ENCODE measurements at regions not wholly inside any gene's neighbourhood (a gene's known extent, or its start where the extent isn't known, plus 50 kb on each side); places are given as distances from the start of the nearest gene placed in this dataset.
A peak's percentile ranks its signal among the peaks of the same experiment; 100 is the strongest.
"Not testable (repeated sequence)": the region's sequence is repeated elsewhere in the genome, so short reads cannot be mapped to it uniquely, and the experiment has no call there.

DNA sequence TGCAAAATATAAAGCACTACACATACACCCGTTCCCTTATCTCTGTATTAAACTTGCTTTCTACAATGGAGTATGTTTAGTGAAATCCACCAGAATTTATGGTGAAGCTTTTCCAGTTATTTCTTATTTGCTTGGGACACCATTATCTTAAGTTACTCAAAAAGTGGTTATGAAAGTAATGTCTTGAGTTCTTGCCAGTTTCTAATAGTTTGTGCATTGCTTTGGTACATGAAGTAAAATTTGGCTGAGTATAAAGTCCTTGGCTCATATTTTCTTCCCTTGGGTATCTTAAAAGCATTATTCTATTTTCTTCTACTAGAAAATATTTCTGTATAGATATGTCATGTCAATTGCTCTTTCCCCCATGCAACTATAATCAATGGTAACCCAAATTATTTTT is 85.2 kb downstream of the POLR1F start:
- DNase-seq (ENCODE audit: low spot score): no peak

DNA sequence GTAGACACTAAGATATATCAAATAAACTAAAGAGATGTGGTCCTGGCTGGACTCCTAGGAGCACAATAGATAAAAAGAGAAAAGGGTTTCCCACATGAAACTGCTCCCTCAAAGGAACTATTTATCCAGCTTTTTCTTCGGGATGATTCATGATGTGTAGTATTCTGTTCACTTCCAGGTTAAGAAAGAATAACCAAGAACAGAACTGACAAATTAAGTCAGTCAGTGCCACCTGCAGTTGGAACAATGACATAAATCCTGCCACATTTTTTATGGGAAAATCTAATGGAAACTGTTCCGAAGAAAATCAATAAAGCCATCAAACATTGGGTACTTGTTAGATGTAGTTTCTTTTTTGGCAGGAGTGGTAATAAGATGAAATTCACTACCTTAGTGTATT is 87.1 kb downstream of the POLR1F start:
- DNase-seq (ENCODE audit: low spot score): peak; percentile 7

GRCh38 chr7:19620470-19620869 is 88.4 kb downstream of the POLR1F start:
- DNase-seq (ENCODE audit: low spot score): no peak

DNA sequence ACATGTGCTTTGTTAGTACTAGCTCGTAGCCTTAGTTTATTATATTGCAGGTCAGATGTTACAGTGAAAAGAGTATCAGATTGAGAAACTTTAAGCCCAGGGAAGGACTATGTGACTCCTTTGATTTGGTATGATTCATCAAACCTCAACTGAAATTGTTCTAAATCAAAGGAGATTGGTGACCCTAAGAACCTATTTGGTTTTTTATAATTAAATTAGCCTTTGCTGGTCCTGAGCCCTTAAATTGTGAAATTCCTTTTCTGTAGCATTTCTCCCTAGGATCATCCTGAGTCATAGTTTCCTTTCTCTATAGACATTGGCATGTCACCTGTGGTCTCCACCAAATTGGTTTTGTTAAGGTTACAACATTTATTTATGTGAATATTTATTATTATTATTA is 89.7 kb downstream of the POLR1F start:
- no peak for DNase-seq (ENCODE audit: low spot score)

- DNase-seq (ENCODE audit: low spot score): no peak
Observed at GRCh38 chr7:19617901-19618300, 90.9 kb downstream of the POLR1F start.

- DNase-seq (ENCODE audit: low spot score): no peak
Observed at GRCh38 chr7:19610194-19610943, 98.5 kb downstream of the POLR1F start.

DNA sequence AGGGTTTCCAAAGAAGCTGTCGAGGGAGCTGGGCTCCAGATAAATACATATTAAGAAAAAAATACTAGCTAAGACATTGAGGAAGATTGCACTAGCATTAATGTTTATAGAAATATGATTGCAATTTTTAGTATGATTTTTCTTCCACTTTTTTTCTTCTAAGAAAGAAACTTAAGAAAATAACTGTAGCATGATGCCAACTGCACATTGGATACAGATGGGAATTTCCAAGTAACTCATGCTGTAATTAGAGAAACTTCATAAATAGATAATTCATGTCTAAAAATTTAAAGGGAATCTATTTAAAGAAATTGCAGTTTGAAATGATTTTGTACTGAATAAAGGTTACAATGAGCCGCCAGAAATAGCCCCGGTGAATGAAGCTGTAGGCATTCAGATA is 119.4 kb downstream of the POLR1F start:
- DNase-seq (ENCODE audit: low spot score): no peak

- DNase-seq (ENCODE audit: low spot score): no peak
Observed at GRCh38 chr7:19587291-19587690, 121.5 kb downstream of the POLR1F start.

DNA sequence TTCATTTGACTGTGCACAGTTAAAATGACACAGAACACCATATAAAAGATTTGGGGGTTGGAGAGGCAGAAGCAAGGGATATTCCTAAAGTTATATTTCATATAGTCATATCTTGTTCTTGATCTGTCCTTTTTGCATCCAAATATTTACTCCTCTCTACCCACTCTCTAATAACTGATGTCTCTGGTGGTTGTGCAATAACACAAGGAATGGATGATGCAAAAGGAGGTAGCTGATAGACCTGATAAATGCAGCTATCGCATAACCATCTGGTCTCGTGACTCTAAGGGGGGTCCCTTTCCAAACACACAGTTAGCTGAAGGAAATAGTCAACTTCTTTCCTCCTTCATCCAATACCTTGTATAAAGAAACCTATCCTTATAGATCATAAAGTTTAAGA is 123.1 kb downstream of the POLR1F start:
- no peak for DNase-seq (ENCODE audit: low spot score)

DNA sequence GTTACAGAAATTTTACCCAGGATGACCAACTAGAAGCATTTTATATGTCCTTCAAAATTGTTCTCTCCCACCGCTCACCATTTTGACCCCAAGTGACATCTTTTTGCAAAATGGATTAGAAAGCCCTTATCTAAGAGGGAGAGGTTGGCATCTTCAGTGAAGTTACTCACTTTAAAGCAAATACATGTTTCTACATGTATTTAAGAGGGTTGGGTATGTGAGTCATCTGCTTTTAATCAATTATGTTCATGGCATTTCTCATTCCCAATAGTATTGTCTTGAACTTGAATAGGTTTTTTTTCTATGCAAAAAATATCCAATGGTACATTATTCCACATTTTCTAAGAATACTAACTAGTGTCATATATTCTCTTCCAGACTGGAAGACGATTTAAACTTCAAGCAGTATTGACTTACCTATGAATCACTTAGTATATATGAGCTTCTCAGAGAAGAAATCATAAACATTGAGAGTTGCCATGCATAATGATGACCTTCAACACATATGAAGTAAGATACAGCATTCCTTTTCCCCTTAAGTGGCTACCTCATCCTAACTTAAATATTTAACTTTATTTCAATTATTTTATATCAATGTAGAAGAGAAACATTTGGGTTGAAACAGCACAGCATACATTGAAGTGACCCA is 132.8 kb downstream of the POLR1F start:
- no peak for DNase-seq (ENCODE audit: low spot score)

GRCh38 chr7:19574131-19574530 is 134.7 kb downstream of the POLR1F start:
- DNase-seq (ENCODE audit: low spot score): no peak

DNA sequence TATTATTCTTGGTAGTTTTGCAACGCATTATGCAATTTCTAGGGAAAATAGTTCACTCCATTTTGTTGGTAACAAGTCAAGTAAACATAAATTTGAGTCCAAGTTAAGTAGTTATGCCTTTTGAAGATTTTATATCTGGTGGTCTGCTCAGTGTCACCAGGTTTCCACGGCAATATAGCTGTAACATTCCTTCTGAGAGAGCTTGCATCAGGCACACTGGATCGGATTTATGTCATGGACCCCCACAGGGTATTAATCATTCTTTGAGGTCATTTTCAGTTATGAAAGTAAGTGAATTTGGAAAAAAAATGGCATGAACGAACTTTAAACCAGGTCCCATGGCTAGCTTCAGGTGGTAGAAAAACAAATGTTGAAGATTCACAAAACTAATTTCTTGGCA is 136.3 kb downstream of the POLR1F start:
- DNase-seq (ENCODE audit: low spot score): no peak

GRCh38 chr7:19567011-19567410 is 141.8 kb downstream of the POLR1F start:
- no peak for DNase-seq (ENCODE audit: low spot score)

DNA sequence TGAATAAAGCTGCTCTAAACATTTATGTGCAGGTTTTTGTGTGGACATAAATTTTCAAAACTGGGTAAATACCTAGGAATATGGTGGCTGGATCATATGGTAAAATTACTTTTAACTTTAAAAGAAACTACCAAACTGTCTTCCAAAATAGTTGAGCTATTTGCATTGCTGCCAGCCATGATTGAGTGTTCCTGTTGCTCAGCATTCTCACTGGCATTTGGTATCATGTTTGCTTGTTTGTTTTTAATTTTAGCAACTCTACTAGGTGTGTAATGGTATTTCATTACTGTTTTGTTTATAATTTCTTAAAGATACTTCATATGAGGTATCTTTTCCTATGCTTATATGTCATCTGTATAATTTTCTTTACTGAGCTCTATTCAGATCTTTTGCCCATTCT is 143.2 kb downstream of the POLR1F start:
- DNase-seq (ENCODE audit: low spot score): no peak

DNA sequence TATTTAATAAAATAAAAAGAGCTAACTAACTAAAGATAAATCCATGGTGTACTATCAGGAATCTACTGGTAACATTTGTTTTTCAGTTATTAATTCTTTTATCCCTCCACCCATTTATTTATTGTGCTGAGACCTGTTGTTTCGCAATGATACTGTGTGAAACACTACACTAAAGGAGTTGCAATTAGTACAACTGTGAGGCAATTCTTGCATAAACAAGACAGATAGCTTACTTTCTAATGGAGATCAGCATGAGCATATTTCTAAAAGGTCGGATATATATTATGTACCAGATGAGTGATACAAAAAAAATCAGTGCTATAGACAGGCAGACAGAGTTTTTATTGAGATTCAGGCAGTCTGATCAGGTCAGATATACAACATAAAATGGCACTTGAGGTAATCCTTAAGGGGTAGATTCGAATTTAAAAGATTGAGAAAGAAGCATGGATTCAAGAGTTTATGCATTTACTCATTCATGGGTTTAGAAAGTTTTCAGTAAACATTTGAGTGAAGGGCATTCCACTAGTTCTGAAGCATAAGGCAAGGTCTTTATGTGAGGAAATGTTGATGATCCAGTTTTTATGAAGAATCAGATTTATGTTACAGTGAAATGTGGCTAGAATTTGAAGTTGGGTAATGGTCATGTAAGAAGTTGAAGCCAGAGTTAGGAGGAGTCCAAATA is 147.6 kb downstream of the POLR1F start:
- DNase-seq (ENCODE audit: low spot score): no peak

DNA sequence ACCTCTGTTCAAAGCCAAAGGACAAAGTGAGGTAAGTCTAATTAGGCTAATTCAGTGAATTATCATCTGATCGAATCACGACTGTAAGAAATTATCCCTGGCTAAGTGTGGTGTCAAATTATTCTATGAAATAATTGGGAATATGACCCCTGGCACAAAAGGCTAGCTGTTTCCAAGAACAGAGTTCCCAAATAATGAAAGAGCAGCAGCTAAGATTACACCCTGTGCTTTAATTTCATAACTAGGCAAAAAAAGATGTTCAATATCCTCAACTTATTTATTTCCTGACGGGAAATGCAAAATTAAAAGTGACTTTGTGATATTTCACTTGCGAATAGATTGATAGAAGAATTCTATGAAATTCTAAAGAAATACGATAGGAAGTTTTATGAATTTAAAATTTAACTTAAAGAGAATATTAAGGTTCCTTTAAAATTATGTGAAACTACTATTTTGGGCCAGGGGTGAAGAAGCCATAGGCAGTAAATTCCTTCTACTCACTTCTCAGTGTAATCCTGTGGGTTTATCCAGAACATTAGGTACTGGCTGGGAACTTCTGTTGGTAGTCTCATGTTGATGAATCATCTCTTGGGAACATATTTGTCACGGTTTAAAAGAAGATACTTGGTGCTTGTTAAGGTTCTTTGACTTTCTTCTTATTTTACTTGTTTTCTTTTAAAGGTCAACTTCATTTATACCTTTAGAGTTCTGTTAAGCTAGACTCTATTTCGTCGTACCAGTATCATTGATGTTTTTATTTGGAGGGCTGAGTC is 148.5 kb downstream of the POLR1F start:
- DNase-seq (ENCODE audit: low spot score): no peak

DNA sequence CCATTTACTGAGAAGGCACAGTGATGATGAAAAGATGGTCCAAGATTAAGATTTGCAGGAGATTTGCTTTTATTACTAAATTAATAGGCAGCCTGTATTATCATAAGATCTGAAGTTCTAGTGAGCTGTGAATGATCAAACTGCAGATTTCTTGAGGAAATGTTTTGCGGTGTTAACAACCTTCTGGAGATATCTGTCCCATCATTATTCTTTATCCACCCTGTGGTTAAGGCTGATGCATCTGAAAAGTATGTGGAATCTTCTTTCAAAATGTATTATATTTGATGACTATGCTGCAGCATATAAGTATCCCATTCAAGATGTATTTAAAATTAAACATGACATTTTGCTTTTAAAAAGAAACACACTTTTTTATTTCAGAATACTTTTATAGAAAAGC is 150.3 kb downstream of the POLR1F start:
- no peak for DNase-seq (ENCODE audit: low spot score)

- no peak for DNase-seq (ENCODE audit: low spot score)
Observed at GRCh38 chr7:19557726-19558465, 150.9 kb downstream of the POLR1F start.

DNA sequence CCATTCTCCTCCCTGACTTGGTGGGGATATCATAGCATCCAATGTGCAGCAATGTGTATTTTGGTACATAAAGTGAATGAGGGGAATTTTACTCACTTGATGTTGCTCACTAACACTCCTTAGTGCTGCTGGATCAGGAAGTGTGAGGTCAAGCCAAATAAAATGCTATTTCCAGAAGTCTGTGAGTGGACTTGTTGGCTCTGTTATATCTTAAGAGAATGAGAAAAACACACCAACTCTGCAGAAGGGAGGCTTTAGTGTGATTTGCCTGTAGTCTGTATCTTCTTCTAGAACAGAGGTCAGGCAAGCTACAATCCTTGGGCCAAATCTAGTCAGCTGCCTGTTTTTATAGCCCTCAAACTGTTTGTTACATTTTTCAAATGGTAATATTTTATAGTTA is 154.3 kb downstream of the POLR1F start:
- no peak for DNase-seq (ENCODE audit: low spot score)

GRCh38 chr7:19552576-19552975 is 156.3 kb downstream of the POLR1F start:
- DNase-seq (ENCODE audit: low spot score): no peak

- DNase-seq (ENCODE audit: low spot score): not testable (repeated sequence)
Observed at GRCh38 chr7:19549246-19549645, 159.6 kb downstream of the POLR1F start.
